NCI-H146 (cell line): ENCODE measurements at regions not wholly inside any gene's neighbourhood (a gene's known extent, or its start where the extent isn't known, plus 50 kb on each side); places are given as distances from the start of the nearest gene placed in this dataset.

Source experiments
- DNase-seq: peaks from one replicate; lab custom pipeline; 2025; lab: John Stamatoyannopoulos, UW

DNA sequence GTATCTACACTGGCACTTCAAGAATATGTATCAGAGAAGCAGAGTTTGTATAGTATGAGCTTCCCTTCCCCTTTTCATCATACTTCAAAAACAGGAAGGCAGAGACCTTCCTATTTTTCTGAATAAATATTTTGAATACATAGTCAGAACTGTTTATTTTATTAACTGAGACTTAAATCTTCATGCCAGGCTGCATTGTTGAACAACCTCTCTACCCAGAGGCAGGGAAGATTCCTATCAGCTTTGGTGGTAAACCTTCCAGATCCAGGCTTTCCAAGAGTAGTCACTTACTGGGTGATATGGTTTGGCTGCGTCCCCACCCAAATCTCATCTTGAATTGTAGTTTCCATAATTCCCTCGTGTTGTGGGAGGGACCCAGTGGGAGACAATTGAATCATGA lies 217.4 kb upstream of the ATP11B start:
- DNase-seq: no peak

DNA sequence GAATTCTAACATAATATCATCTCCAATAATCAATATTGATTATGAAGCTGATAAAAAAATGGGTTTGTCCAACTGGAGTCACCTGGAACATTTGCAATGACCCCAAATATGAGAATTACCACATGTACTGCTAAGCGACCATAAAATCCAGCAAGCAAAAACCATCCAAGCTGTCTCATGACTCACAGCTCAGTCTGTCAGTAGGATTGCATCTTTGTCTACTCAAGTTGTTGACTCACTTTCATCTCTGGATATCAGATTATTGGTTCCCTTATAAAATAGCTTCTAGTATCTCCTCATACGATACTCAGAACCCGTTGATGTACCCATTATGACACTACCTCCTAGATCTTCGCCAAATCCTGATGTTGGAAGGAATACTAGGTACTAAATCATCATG lies 209.8 kb upstream of the ATP11B start:
- DNase-seq: no peak

GRCh38 chr3:182585532-182586150 lies 207.7 kb upstream of the ATP11B start:
- DNase-seq: no peak

- DNase-seq: peak; percentile 53
Observed at GRCh38 chr3:182592747-182593146, 200.6 kb upstream of the ATP11B start.

DNA sequence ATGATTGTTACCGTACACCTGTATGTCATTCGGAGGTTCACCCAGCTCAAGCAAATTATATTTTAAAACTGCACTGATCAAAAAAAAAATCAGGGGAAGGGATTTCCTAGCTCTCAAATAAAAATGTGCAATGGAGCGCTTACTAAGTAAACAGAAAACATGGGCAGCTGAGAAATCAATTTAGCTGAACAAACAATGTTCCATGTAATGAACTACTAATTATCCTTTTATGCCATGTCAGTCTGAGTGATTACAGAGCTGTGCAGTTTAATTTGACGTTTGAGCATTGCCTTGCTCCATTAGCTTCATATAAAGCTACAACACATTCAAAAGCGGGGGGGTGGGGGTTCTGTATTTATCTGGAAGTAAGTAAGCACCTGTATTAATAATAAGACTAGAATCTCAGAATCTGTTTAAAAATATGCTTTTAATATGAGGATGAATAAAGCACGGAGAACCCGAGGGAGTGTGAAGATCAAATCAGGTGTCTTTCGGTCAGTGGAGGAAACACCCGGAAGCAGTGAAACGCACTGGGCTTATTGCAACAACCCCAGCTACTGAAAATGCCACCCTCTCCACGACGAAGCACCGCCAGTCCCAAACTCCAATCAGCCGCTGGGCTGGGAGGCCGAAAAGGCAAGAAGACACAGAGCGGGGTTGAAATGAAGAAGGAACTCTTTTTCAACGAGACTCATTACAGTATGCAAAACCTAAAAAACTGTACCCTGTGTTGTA lies 196.5 kb upstream of the ATP11B start:
- DNase-seq: peak; percentile 98

- no peak for DNase-seq
Observed at GRCh38 chr3:182597621-182598041, 195.7 kb upstream of the ATP11B start.

DNA sequence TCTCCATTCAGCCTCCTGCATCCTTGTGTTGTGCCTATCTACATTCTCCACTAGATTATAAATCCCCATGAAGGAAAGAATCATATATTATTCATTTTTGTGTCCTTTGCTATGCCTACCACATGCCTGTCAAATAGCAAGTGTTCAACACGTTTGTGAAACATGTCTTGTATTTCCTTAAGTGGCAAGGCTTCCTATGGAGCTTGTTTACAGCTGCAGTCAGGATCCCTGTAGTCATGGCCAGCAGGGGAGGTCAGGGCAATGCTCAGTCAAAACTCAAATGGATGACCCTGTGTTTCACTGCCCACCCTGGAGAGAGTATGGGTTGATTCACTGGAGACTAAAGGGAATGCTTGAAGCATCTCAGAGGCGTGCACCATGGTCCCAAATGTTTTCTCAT lies 191.7 kb upstream of the ATP11B start:
- DNase-seq: no peak

GRCh38 chr3:182603501-182603900 lies 189.8 kb upstream of the ATP11B start:
- DNase-seq: no peak

- no peak for DNase-seq
Observed at GRCh38 chr3:182605882-182606611, 187.3 kb upstream of the ATP11B start.

DNA sequence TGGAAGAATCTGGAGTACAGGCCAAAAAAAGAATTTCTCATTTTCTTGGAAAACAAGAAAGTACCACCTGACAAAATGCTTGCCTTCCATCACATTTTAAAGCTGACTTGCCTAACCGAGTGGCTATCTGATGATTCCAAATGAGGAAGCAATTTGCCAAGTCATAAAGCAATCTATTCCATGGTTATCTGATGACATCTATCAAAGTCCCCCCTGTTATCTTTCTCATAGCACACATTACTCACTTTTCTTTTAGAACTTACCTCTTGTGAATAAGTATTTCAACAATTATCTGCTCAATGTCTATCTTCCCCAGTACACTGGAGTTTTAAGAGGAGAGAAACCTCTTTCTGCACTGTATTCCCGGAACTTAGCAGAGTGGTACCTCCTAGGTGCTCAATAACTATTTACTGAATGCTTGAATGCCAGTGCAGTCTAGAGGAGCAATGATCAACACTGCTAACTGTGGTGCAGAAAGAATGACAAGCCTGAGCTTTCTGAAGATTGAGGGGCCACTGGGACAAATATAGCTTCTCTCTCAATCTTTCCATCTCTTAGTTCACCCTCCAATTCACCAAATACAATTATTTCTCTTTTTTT lies 186.3 kb upstream of the ATP11B start:
- DNase-seq: no peak

- no peak for DNase-seq
Observed at GRCh38 chr3:182608832-182609231, 184.5 kb upstream of the ATP11B start.

DNA sequence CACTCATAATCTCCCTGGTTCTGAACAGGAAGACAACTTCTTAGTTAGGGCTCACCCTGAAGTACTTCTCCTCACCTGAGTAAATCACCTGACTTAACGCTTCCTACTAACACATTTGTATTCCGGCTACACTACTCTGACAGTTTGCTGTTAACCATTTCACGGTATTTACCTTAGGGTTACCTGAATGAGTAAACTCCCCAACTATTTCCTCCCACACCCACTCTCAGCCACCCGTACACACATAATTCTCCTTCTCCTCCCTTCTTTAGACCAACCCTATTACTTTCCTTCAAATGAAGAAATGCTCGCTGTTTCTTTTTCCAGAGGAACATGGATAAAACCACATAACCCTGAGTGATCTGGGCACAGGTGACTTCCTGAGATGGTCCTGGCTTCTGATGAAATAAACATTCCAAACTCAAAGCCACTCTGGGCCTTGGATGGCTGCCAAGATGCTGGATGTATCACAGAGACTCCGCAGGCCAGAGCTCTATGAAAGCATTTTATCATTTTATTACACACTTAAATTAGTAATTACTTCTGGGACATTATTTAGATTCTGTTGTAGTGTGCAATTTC lies 183.6 kb upstream of the ATP11B start:
- DNase-seq: peak; percentile 68

- no peak for DNase-seq
Observed at GRCh38 chr3:182612332-182612731, 181.0 kb upstream of the ATP11B start.

GRCh38 chr3:182617500-182617899 lies 175.8 kb upstream of the ATP11B start:
- DNase-seq: no peak

GRCh38 chr3:182618085-182618732 lies 175.1 kb upstream of the ATP11B start:
- DNase-seq: peak; percentile 83

GRCh38 chr3:182618981-182619591 lies 174.2 kb upstream of the ATP11B start:
- DNase-seq: peak; percentile 25

DNA sequence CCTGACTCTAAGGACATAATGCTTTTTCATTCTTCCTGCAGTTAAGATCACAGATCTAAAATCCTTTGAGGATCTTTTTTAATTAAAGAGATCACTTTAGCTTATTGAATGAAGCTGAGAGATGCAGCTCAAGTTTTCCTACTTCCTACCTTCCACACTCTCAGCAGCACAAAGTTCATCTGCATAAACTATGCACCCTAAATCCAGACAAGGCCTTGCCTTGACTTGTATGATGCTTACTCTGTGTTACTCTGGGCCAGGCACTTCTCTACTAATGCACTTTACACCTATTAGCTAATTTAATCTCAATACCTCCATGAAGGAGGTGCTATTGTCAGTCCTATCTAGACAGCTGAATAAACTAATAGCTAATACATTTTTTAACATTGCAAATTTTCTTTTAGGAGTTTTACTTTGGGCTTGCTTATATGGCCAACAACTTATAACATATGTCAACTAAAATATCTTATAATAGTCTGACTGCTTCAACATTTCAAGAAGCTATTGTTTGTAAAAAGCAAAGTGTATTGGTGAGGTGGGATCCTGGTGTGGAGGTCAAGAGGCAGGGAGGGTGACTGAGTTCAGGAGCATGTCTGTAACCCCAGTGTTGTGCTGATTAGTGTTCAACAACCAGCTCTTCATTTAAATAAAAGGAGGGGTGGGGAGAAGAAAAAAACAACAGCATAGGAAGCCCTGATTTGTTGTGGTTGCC lies 172.4 kb upstream of the ATP11B start:
- DNase-seq: no peak

DNA sequence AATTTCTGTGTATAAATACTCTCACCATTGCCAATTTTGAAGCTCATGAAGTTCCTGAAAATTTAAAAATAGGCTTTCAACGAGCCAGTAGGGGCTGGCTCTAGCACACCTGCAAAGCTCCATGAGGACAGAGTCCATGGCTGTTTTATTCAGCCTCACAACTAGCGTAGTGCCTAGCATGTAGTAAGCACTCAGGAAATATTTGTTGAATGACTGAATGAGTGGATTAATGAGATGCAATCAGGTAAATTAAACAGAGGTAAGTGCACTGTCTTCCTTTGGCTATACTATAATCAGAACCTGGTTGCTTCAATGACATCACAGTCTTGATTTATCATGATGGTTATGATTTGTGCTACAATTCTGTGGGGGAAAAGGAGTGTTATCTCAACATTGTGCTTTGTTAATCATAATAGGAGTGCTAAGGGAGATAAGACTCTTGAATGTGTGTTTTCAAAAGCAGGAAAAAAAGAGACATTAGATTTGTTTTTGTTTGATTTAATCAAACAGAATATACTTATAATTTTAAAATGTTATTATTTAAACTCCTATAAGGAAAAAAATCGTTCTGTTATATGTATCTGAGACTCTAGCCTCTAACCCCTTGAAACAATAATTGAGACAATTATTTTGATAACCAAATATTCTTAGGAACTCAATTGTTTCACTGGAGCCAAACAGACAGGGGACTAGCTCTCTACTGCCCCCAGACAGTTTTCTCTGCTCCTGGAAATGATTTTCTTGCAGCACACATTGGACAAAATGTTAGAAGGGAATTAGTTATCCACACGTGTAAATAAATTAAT lies 171.7 kb upstream of the ATP11B start:
- DNase-seq: peak; percentile 43

DNA sequence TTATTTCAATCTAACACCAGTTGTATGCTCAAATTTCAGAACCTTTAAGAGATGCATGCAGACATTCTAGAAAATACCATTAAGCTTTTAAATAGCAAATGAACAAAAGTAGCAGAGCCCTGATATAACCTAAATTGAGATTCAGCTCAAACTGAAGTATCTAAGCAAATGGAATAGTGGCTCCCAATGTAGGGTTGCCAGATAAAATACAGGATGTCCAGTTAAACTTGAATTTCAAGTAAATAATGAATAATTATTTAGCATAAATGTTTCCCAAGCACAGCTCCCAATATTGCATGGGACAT lies 171.1 kb upstream of the ATP11B start:
- DNase-seq: no peak
